Spleen (tissue), 11 donors: ENCODE measurements at regions not wholly inside any gene's neighbourhood (a gene's known extent, or its start where the extent isn't known, plus 50 kb on each side); places are given as distances from the start of the nearest gene placed in this dataset.

Experiments used
- DNase-seq: peaks from one replicate; pipeline ENCODE4 v3.0.0-alpha.2; 2020
- H3K27ac ChIP-seq, 8 donors: fragments of 200-600 bp; sonication (generic) in 7 of 8; 1 replicate in 4 of 8; 2 replicates in 4 of 8; pipeline versions ENCODE4 v1.5.0 to v1.8.0; 2016 to 2021; ENCODE audit warnings: inconsistent platforms in 4 of 8, mild to moderate bottlenecking in 4 of 8, moderate library complexity in 1 of 8
- H3K27me3 ChIP-seq, 7 donors: fragments of 200-600 bp; sonication (generic) in 6 of 7; replicated peaks in 1 of 7; 1 replicate in 4 of 7; 2 replicates in 3 of 7; pipeline versions ENCODE4 v1.5.0 to v1.8.0; 2016 to 2021; ENCODE audit warnings: inconsistent platforms in 3 of 7, mild to moderate bottlenecking in 1 of 7
- H3K36me3 ChIP-seq, 6 donors: fragments of 200-600 bp; sonication (generic) in 5 of 6; 1 replicate in 4 of 6; 2 replicates in 2 of 6; pipeline versions ENCODE4 v1.5.0 to v1.8.0; 2016 to 2021; ENCODE audit warnings: inconsistent platforms in 2 of 6
- H3K4me1 ChIP-seq, 6 donors: fragments of 200-600 bp; sonication (generic) in 5 of 6; 1 replicate in 3 of 6; 2 replicates in 3 of 6; pipeline versions ENCODE4 v1.5.0 to v1.8.0; 2016 to 2021; ENCODE audit warnings: inconsistent platforms in 3 of 6
- H3K4me3 ChIP-seq, 8 donors: fragments of 200-600 bp; sonication (generic) in 7 of 8; 1 replicate in 4 of 8; 2 replicates in 4 of 8; pipeline versions ENCODE4 v1.5.0 to v1.8.0; 2016 to 2021; ENCODE audit warnings: inconsistent platforms in 4 of 8, mild to moderate bottlenecking in 4 of 8, moderate library complexity in 2 of 8
- H3K9me3 ChIP-seq, 8 donors: fragments of 200-600 bp; sonication (generic) in 7 of 8; 1 replicate in 4 of 8; 2 replicates in 4 of 8; pipeline versions ENCODE4 v1.5.0 to v1.8.0; 2016 to 2021; ENCODE audit warnings: inconsistent platforms in 4 of 8
- CTCF ChIP-seq, 11 experiments: fragments of 200-600 bp in 7 of 11; fragments of 450-650 bp in 4 of 11; sonication (generic) in 4 of 11; IDR thresholded peaks in 8 of 11; conservative IDR thresholded peaks in 3 of 11; 1 replicate in 7 of 11; 2 replicates in 4 of 11; pipeline versions ENCODE4 v1.4.0 to v1.8.0; 2016 to 2021; ENCODE audit warnings: antibody characterized with exemption in 11 of 11, inconsistent platforms in 4 of 11, mild to moderate bottlenecking in 1 of 11
- POLR2A ChIP-seq, 3 donors: fragments of 450-650 bp; IDR thresholded peaks; one replicate each; pipeline ENCODE4 v1.5.1; 2017; ENCODE audit warnings: antibody characterized with exemption in 3 of 3, mild to moderate bottlenecking in 1 of 3
- POLR2AphosphoS5 ChIP-seq, 3 donors: sonication (generic); formaldehyde crosslinking; IDR thresholded peaks; one replicate each; pipeline ENCODE4 v1.5.1; 2017; ENCODE audit warnings: antibody characterized with exemption in 3 of 3
- WGBS, 5 donors: extraction: QIAGEN DNeasy Blood & Tissue Kit in 3 of 5; methylation state at CpG; one replicate each; pipeline versions ENCODE4 v1.1.5 to v1.1.7; 2013 to 2018; 5-methylcytosine and 5-hydroxymethylcytosine counted together
- intact Hi-C: fragments of 100-400 bp; cut with DNase I; formaldehyde crosslinking; loops from one replicate; pipeline ENCODE4 v1.15.0; 2023; ENCODE audit warnings: low total_unique reads
- donor health status: healthy with polysubstance abuse.
- donor health status: DM: no; HTN: no; CAD: no; lungs with moderate emphysema.
- donor health status: DM: no; HTN: no; CAD: no.
- donor health status: Bipolar disorder and iron deficiency.
- donor health status: healthy.
- donor health status: DM: no; HTN: no; CAD: no.
- donor health status: DM: yes; HTN: yes; CAD: no.

- Histone ChIP-seq H3K27me3 (no peaks in the 10 kb centered on the region), H3K36me3 (no peaks in the 10 kb centered on the region), H3K27ac (no peak overlapping the region), H3K4me1 (peaks cover 0 to 6% (median 2%) of the 10 kb centered on the region in 6 donors), H3K4me3 (no peak overlapping the region), H3K9me3 (no peaks in the 10 kb centered on the region)
- 80 to 89% (median 86%) methylated on average over 5 of the region's 5 CpGs for WGBS, 5 donors
- TF ChIP-seq POLR2AphosphoS5 (IDR thresholded peaks at IDR 0.05) (no peak), CTCF (IDR thresholded peaks at IDR 0.05 in 8 of 11, conservative IDR thresholded peaks at IDR 0.05 in 3 of 11) (no peak), POLR2A (IDR thresholded peaks at IDR 0.05) (no peak)
- intact Hi-C loops: loop anchor here (10.0 kb wide), 1 partner anchor 604 kb away; no protein-coding TSS in a partner anchor
- no peak for DNase-seq
These were observed 136.3 kb upstream of the ESR1 start for GRCh38 chr6:151671195-151671594.

GRCh38 chr6:151674578-151674977, 132.9 kb upstream of the ESR1 start:
- DNase-seq: no peak
- H3K27me3 ChIP-seq: no peaks in the 10 kb centered on the region
- intact Hi-C loops: loop anchor here (10.0 kb wide), 1 partner anchor 600 kb away; no protein-coding TSS in a partner anchor
- no peak for TF ChIP-seq POLR2A (IDR thresholded peaks at IDR 0.05)
- no peak for TF ChIP-seq CTCF (IDR thresholded peaks at IDR 0.05 in 8 of 11, conservative IDR thresholded peaks at IDR 0.05 in 3 of 11)
- no peak for TF ChIP-seq POLR2AphosphoS5 (IDR thresholded peaks at IDR 0.05)
- no peaks in the 10 kb centered on the region for H3K36me3 ChIP-seq
- peaks cover 0 to 6% (median 2%) of the 10 kb centered on the region in 6 donors for H3K4me1 ChIP-seq
- 60 to 92% (median 66%) methylated on average over 3 of the region's 3 CpGs for WGBS, 5 donors
- H3K4me3 ChIP-seq: no peak overlapping the region
- H3K27ac ChIP-seq: no peak overlapping the region
- H3K9me3 ChIP-seq: no peaks in the 10 kb centered on the region

GRCh38 chr6:151675746-151676459, 131.6 kb upstream of the ESR1 start:
- peak; percentile 82 for DNase-seq
- TF ChIP-seq CTCF (IDR thresholded peaks at IDR 0.05 in 8 of 11, conservative IDR thresholded peaks at IDR 0.05 in 3 of 11): peak; percentile 56 to 89 (median 77)
- TF ChIP-seq POLR2AphosphoS5 (IDR thresholded peaks at IDR 0.05): no peak
- H3K9me3 ChIP-seq: no peaks in the 10 kb centered on the region
- no peaks in the 10 kb centered on the region for H3K27me3 ChIP-seq
- H3K36me3 ChIP-seq: no peaks in the 10 kb centered on the region
- H3K4me3 ChIP-seq: no peak overlapping the region
- intact Hi-C loops: loop anchor here (10.0 kb wide), 1 partner anchor 599 kb away; no protein-coding TSS in a partner anchor
- 45 to 57% (median 51%) methylated on average over 8 of the region's 8 CpGs for WGBS, 5 donors
- H3K27ac ChIP-seq: no peak overlapping the region
- peaks cover 0 to 6% (median 2%) of the 10 kb centered on the region in 6 donors for H3K4me1 ChIP-seq

- no peak for TF ChIP-seq CTCF (IDR thresholded peaks at IDR 0.05 in 8 of 11, conservative IDR thresholded peaks at IDR 0.05 in 3 of 11)
- no peak for TF ChIP-seq POLR2AphosphoS5 (IDR thresholded peaks at IDR 0.05)
- TF ChIP-seq POLR2A (IDR thresholded peaks at IDR 0.05): no peak
- no peak for DNase-seq
- Histone ChIP-seq H3K9me3 (no peaks in the 10 kb centered on the region), H3K36me3 (no peaks in the 10 kb centered on the region), H3K4me3 (no peak overlapping the region), H3K27me3 (no peaks in the 10 kb centered on the region), H3K27ac (no peak overlapping the region), H3K4me1 (peaks cover 0 to 11% (median 4%) of the 10 kb centered on the region in 6 donors)
- WGBS, 5 donors: 68 to 87% (median 81%) methylated on average over 7 of the region's 7 CpGs
- intact Hi-C loops: loop anchor here (10.0 kb wide), 1 partner anchor 598 kb away; no protein-coding TSS in a partner anchor
These were observed 131.0 kb upstream of the ESR1 start for GRCh38 chr6:151676460-151676945.
